Endothelial cell (in vitro differentiated cells): ENCODE measurements at regions not wholly inside any gene's neighbourhood (a gene's known extent, or its start where the extent isn't known, plus 50 kb on each side); places are given as distances from the start of the nearest gene placed in this dataset.
"Not testable (repeated sequence)": the region's sequence is repeated elsewhere in the genome, so short reads cannot be mapped to it uniquely, and the experiment has no call there.

Experiments
- DNase-seq: peaks from one replicate; pipeline ENCODE4 v3.0.0; 2021; ENCODE audit warnings: low spot score
- H3K27ac Mint-ChIP-seq: one replicate; pipeline ENCODE4 v1.8.0; 2021; ENCODE audit warnings: mixed read lengths, inconsistent platforms; ENCODE audit not compliant: unreplicated experiment
- H3K27me3 Mint-ChIP-seq: one replicate; pipeline ENCODE4 v1.8.0; 2021; ENCODE audit warnings: mild to moderate bottlenecking, moderate library complexity, mixed read lengths, inconsistent platforms; ENCODE audit not compliant: unreplicated experiment
- H3K36me3 Mint-ChIP-seq: one replicate; pipeline ENCODE4 v1.8.0; 2021; ENCODE audit warnings: mild to moderate bottlenecking, low read depth, mixed read lengths, inconsistent platforms; ENCODE audit not compliant: unreplicated experiment
- H3K4me1 Mint-ChIP-seq: one replicate; pipeline ENCODE4 v1.8.0; 2021; ENCODE audit warnings: mild to moderate bottlenecking, mixed read lengths, inconsistent platforms; ENCODE audit not compliant: unreplicated experiment
- H3K4me3 Mint-ChIP-seq: one replicate; pipeline ENCODE4 v1.8.0; 2021; ENCODE audit warnings: mild to moderate bottlenecking, mixed read lengths, inconsistent platforms; ENCODE audit not compliant: unreplicated experiment
- H3K9me3 Mint-ChIP-seq: one replicate; pipeline ENCODE4 v1.8.0; 2021; ENCODE audit warnings: mixed read lengths, inconsistent platforms; ENCODE audit not compliant: unreplicated experiment
- CTCF ChIP-seq: fragments of 200-600 bp; sonication (generic); IDR thresholded peaks from one replicate; pipeline ENCODE4 v1.5.0; 2021; ENCODE audit warnings: antibody characterized with exemption; ENCODE audit not compliant: unreplicated experiment

GRCh38 chr20:29031262-29031982 lies 2226.0 kb upstream of the DEFB115 start:
- H3K27ac Mint-ChIP-seq, DNase-seq, H3K4me1 Mint-ChIP-seq, H3K36me3 Mint-ChIP-seq, H3K27me3 Mint-ChIP-seq, H3K4me3 Mint-ChIP-seq: not testable (repeated sequence)
- peaks cover 28% of the 10 kb centered on the region for H3K9me3 Mint-ChIP-seq

GRCh38 chr20:29044239-29044638 lies 2213.2 kb upstream of the DEFB115 start:
- DNase-seq, H3K4me1 Mint-ChIP-seq, H3K27ac Mint-ChIP-seq, H3K27me3 Mint-ChIP-seq, H3K4me3 Mint-ChIP-seq: not testable (repeated sequence)
- peaks cover 36% of the 10 kb centered on the region for H3K9me3 Mint-ChIP-seq
- peaks cover 11% of the 10 kb centered on the region for H3K36me3 Mint-ChIP-seq

- not testable (repeated sequence) for H3K27ac Mint-ChIP-seq, DNase-seq, H3K4me3 Mint-ChIP-seq, H3K4me1 Mint-ChIP-seq, H3K27me3 Mint-ChIP-seq, H3K36me3 Mint-ChIP-seq
- H3K9me3 Mint-ChIP-seq, result peaks cover 26% of the 10 kb centered on the region
Observed at GRCh38 chr20:29050008-29050606, 2207.4 kb upstream of the DEFB115 start.

- not testable (repeated sequence) for H3K4me1 Mint-ChIP-seq, H3K27ac Mint-ChIP-seq, H3K27me3 Mint-ChIP-seq, H3K36me3 Mint-ChIP-seq, H3K4me3 Mint-ChIP-seq, DNase-seq
- H3K9me3 Mint-ChIP-seq, result peaks cover 12% of the 10 kb centered on the region
- TF ChIP-seq CTCF, result peak; percentile 47
Observed at GRCh38 chr20:29057866-29058484, 2199.5 kb upstream of the DEFB115 start.

GRCh38 chr20:29062451-29062850 lies 2195.0 kb upstream of the DEFB115 start:
- H3K4me1 Mint-ChIP-seq, H3K4me3 Mint-ChIP-seq, DNase-seq, H3K27ac Mint-ChIP-seq, H3K36me3 Mint-ChIP-seq, H3K27me3 Mint-ChIP-seq: not testable (repeated sequence)
- H3K9me3 Mint-ChIP-seq, result peaks cover 24% of the 10 kb centered on the region

GRCh38 chr20:29066341-29066740 lies 2191.1 kb upstream of the DEFB115 start:
- not testable (repeated sequence) for H3K4me3 Mint-ChIP-seq, H3K27me3 Mint-ChIP-seq, DNase-seq, H3K4me1 Mint-ChIP-seq, H3K36me3 Mint-ChIP-seq, H3K27ac Mint-ChIP-seq
- peaks cover 13% of the 10 kb centered on the region for H3K9me3 Mint-ChIP-seq

GRCh38 chr20:29073640-29074039 lies 2183.8 kb upstream of the DEFB115 start:
- H3K9me3 Mint-ChIP-seq, result peaks cover 15% of the 10 kb centered on the region
- H3K36me3 Mint-ChIP-seq, DNase-seq: not testable (repeated sequence)

More at GRCh38 chr20:29073640-29074039, 2183.8 kb upstream of the DEFB115 start:
- not testable (repeated sequence) for H3K27me3 Mint-ChIP-seq, H3K27ac Mint-ChIP-seq, H3K4me3 Mint-ChIP-seq, H3K4me1 Mint-ChIP-seq
